Femur (tissue), 1 donor: ENCODE measurements at regions not wholly inside any gene's neighbourhood (a gene's known extent, or its start where the extent isn't known, plus 50 kb on each side); places are given as distances from the start of the nearest gene placed in this dataset.

Experiments used
- DNase-seq: peaks from one replicate; pipeline ENCODE4 v3.0.0-alpha.2; 2017

- no peak for DNase-seq
Measured at GRCh38 chr1:30259631-30260030, 463.8 kb downstream of the MATN1 start.

GRCh38 chr1:30258876-30259275 is 464.5 kb downstream of the MATN1 start:
- no peak for DNase-seq

- DNase-seq, result no peak
Measured at GRCh38 chr1:30258471-30258870, 464.9 kb downstream of the MATN1 start.

- DNase-seq, result no peak
Measured at GRCh38 chr1:30257742-30258380, 465.5 kb downstream of the MATN1 start.

GRCh38 chr1:30257322-30257721 is 466.1 kb downstream of the MATN1 start:
- no peak for DNase-seq

- no peak for DNase-seq
Measured at GRCh38 chr1:30256911-30257310, 466.5 kb downstream of the MATN1 start.

GRCh38 chr1:30255111-30255724 is 468.2 kb downstream of the MATN1 start:
- DNase-seq, result no peak

GRCh38 chr1:30253807-30254440 is 469.5 kb downstream of the MATN1 start:
- no peak for DNase-seq

- DNase-seq, result no peak
Measured at GRCh38 chr1:30253361-30253760, 470.0 kb downstream of the MATN1 start.

GRCh38 chr1:30250984-30251850 is 472.2 kb downstream of the MATN1 start:
- DNase-seq, result no peak

- DNase-seq, result no peak
Measured at GRCh38 chr1:30250338-30250983, 472.9 kb downstream of the MATN1 start.

- DNase-seq, result no peak
Measured at GRCh38 chr1:30249446-30250337, 473.7 kb downstream of the MATN1 start.

GRCh38 chr1:30248774-30249173 is 474.6 kb downstream of the MATN1 start:
- no peak for DNase-seq

GRCh38 chr1:30248373-30248772 is 475.0 kb downstream of the MATN1 start:
- no peak for DNase-seq

- no peak for DNase-seq
Measured at GRCh38 chr1:30244801-30245200, 478.6 kb downstream of the MATN1 start.

- DNase-seq, result no peak
Measured at GRCh38 chr1:30242722-30243457, 480.5 kb downstream of the MATN1 start.

- no peak for DNase-seq
Measured at GRCh38 chr1:30242168-30242567, 481.2 kb downstream of the MATN1 start.

- DNase-seq, result no peak
Measured at GRCh38 chr1:30241681-30242080, 481.7 kb downstream of the MATN1 start.

GRCh38 chr1:30234091-30234490 is 489.3 kb downstream of the MATN1 start:
- no peak for DNase-seq

GRCh38 chr1:30232288-30232899 is 491.0 kb downstream of the MATN1 start:
- no peak for DNase-seq

GRCh38 chr1:30229960-30230359 is 493.4 kb downstream of the MATN1 start:
- no peak for DNase-seq
